T follicular helper cell (primary cell): ENCODE measurements at regions not wholly inside any gene's neighbourhood (a gene's known extent, or its start where the extent isn't known, plus 50 kb on each side); places are given as distances from the start of the nearest gene placed in this dataset.
"Not testable (repeated sequence)": the region's sequence is repeated elsewhere in the genome, so short reads cannot be mapped to it uniquely, and the experiment has no call there.

Experiments
- DNase-seq: peaks from one replicate; pipeline ENCODE4 v3.0.0-alpha.2; 2020; ENCODE audit warnings: low read depth

DNA sequence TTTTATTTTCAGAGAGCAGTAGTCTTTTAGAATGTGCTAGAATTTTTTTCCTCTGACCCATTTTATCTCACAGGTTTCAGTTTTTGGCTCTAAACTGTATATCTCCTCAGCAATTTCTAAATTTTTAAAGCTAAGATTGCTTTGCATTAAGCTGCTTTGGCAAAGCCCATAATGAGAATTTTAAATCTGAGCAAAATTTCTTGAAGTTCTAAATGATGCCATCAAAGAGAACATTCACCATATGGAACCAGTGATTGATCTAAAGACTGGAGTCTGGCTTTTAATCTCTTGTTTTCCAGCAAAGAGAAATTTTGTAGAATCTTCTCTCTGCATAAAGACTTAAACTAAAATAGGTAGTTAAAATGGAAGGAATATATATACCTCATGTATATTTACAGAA is 313.6 kb downstream of the TBC1D32 start:
- DNase-seq = no peak

DNA sequence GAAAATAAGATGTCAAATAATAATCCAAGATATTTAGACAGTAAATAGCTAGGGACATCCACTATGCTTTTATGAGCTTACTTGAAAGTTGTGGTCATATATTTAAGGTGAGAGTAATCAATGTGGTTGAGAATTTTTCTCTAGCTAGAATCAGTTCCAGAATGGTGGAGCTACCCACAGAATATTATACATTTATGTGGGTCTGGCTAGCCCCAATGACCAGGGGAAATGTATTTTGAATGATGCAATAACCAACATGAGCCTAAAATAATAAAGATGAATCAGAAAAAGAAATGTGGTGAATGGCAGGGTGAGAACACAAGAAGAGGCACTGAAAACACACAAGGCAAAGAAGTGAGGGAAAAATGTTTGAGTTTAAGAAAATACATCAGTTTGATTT is 325.7 kb downstream of the TBC1D32 start:
- DNase-seq = no peak

DNA sequence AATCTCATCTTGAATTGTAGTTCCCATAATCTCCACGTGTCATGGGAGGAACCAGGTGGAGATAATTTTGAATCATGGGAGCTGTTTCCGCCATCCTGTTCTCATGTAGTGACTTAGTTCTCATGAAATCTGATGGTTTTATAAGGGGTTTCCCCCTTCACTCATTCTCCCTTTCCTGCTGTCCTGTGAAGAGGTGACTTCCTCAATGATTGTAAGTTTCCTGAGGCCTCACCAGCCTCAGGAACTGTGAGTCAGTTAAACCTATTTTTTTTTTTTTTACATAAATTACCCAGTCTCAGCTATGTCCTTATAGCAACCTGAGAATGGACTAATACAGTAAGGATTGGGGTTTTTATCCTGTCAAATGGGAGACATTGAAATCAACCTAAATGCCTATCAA is 328.3 kb downstream of the TBC1D32 start:
- no peak for DNase-seq

DNA sequence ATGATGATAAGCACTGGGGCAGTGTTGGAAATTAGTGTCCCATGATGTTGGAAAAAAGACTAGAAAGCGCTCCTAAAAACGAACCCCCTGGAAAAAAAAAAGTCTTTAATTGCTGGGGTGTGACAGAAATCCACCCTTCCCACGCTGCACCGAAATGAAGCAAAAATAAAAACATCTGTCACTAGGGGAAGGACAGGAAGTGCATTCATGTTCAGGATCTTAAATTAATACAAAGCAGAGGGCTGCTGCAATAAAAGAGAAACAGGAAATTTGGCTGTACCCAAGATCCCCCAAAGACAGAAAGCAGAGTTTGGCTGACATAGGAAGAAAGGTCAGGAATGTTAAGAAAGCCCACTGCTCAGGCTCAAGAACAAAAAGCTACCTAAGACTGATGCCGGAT is 333.9 kb downstream of the TBC1D32 start:
- DNase-seq = no peak

DNA sequence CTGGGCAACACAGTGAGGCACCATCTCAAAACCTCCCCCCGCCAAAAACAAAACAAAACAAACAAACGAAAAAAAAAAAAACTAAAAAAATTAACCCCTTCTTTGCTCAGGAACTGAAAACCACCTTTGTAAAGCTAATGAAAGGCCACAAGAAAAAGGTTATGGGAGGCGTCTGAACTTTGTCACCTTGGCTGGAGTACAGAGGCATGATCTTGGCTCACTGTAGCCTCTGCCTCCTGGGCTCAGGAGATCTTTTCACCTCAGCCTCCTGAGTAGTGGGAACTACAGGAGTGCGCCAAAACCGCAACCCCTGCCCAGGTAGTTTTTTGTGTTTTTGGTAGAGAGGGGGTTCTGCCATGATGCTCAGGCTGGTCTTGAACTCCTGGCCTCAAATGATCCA is 337.9 kb downstream of the TBC1D32 start:
- no peak for DNase-seq

DNA sequence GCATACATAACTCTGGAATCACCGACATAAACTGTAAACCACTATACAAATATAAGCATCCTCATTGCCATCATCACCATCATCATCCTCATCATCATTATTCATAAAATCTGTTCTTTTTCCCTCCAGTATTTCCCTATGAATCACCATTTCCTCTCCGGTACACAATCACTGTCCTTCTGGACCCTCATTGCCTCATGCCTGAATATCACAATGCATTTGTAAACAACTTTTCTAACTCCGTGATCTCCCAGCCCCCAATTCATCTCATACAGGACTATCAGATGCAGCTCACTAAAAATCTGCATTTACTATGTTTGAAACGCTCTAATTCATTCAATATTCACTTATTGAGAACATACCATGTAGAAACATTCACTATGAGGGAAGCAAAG is 339.7 kb downstream of the TBC1D32 start:
- no peak for DNase-seq

DNA sequence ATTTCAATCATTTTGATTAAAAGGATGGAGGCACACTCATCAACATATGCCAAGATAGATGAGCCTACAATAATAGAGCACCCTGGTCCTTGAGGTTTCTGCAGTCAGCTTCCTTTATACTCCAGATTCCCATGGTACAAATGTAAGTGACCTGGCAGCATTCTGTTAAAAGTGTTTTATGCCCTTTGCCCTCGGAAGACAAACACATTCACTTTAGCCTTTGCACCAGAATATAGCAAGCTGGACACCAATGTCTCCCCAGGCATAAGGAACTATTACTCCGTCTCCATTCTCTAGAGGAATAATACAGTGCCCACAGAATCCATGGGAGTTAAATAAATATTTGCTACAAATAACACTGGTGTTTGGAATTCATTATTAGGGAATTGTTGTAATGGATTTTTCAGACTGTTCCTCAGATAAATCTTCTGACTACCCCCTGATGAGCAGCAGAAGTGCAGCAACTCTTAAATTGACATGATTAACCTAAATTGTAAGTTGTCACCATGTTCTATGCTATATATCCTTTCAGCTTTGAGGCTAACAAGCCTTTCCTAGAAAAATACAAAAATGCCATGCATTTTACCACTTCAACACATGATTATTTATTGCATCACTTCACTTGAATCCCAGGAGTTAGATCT is 340.2 kb downstream of the TBC1D32 start:
- no peak for DNase-seq

DNA sequence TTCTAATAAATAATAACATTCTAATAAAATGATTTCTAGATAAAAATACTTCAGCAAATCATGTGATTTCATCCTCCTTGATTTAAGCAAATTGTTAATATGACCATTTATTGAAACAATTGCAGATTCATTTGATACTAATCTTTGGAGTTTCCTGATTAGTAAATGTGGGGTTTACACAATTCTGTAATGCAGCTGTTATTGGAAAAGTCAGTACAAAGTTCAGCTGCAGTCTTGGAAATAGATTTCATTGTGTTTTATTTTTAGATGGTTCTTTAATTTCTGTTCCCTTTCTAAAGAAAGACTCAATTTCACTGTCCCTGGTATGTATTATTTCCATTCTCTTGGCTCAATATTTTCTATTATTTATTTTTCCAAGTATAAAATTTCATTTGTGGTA is 342.0 kb downstream of the TBC1D32 start:
- no peak for DNase-seq

DNA sequence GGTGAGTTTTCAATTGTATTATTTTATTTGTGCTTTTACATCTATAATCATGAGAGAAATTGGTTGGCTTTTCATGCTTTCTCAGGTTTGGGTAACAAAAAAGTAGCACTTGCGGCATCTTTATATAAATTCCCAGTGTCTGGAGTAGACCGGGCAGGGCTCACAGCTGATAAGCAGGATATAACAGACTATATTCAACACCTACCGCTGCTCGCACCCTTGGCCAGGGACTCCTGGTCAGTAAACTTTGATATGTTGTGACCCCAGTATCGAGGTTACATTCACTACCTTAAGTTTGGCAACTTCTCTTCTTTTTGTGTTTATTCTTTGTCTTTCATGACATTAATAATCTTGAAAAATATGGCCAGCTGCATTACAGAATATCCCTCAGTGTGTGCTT is 343.4 kb downstream of the TBC1D32 start:
- DNase-seq = no peak

DNA sequence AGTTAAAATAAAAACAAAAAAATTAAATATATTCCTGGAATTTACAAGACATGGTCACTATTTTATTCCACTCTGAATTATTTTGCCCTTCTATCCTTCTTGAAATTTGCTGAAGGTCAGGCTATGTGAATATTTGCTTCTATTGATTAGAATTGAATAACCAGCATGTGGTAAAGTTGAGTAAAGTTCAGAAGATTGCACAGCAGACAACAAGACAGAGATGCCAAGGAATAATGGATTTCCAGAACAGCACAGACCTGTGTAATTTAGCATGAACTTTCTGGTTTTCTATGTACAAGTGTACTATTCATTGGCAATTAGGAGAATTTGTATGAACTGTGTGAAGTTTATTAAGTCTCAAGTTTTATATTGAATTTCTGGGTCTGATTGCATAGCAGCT is 352.4 kb downstream of the TBC1D32 start:
- no peak for DNase-seq

DNA sequence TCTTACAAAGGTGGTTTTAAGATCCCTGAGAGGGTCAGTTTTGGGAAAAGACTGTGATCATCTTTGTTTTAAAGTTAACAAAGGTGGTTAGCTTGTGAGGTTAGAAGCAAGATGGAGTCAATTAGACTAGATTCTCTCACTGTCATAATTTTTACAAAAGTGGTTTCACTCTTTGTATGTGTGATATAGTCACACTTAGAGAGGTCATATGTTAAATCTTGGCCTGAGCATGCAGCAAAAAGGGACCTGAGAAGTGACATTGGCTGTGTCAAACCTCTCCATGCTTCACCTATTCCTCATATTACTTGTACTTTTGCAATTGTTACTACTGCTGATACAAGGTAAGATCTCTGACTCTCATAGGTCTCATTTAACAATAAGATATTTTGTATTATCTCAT is 368.0 kb downstream of the TBC1D32 start:
- DNase-seq = no peak

DNA sequence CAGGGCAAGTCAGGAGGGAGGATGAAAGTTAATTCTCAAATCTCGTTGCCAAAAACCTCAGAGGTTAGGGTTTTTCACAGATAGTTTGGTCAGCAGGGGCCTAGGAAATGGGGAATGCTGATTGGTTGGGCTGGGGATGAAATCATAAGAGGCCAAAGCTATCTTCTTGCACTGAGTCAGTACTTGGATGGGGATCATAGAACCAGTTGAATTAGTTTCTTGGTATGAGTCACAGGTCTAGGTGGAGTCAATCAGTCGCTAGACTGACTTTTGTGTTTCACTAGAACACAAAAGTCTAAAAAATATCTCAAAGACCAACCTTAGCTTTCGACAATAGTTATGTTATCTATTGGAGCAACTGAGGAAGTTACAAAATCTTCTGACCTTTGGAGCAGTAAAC is 368.5 kb downstream of the TBC1D32 start:
- no peak for DNase-seq

DNA sequence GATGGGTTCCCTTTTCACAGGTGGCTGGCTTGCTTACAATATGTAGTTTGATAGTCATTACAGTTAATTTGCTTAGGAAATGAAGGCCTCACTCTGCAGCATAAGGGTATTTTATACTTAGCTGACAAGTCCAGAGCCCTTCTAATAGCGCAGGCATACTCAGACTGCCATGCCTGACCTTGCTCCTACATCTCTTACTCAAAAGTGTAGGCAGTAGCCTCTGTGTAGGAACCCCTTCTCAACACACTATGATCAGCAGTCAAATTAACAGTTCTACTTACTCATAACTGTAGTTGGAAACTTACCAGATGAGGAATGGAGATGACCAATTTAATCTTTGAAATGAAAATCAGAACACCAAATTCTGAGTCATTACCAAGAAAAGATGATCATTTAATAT is 373.5 kb downstream of the TBC1D32 start:
- no peak for DNase-seq

DNA sequence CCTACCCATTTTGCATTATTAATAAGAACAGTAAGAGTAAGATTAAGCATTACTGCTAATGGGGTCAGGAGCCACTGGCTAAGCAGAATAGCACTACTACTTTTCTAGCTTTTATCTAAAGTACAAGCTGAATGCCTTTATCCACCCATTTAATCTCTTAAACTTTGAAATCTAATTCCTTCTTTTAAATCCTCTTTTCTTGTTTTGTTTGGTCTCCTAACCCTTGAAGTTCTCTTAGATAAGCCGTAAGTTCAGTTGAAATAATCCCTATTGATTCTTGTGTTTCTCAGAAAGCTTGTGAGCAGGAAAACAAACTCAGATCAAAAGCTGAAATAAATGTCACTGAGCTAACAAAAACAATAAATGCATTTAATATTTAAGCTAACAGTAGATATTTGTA is 380.2 kb downstream of the TBC1D32 start:
- DNase-seq = no peak

DNA sequence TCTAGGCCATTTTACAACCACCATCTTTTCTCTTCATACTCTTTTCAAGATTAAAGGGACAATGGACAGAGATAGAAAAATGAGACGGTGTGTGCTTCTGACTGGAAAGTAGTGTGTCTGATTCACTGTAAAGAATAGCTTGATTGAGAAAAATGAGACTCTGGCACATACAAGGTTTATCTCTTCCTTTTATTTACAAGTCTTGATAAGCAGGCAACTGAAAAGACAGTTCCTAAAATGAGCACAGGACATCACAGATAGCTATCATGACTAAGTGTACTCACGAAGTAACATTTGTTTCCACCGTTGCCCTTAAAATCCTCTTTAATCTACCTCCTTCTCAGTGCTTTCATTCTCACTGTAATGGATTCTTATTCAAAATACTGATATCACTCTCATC is 383.0 kb downstream of the TBC1D32 start:
- no peak for DNase-seq

DNA sequence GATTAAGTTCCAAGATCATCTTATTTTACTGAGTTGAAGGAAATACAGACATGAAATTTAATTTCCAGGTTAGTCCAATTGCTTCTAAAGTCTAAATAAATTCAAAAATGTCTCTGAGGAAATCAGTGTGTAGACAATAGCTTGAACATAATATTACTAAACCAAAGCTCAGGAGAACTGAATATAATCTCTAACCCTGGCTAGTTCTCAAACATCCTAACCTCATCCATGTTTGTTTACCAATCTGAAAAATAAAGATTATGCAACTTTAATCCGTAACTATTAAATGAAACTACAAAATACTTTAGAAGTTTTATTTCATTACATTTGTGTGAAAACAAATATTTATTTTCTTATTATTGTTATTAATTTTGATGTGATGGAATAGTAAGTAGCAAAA is 387.2 kb downstream of the TBC1D32 start:
- no peak for DNase-seq

DNA sequence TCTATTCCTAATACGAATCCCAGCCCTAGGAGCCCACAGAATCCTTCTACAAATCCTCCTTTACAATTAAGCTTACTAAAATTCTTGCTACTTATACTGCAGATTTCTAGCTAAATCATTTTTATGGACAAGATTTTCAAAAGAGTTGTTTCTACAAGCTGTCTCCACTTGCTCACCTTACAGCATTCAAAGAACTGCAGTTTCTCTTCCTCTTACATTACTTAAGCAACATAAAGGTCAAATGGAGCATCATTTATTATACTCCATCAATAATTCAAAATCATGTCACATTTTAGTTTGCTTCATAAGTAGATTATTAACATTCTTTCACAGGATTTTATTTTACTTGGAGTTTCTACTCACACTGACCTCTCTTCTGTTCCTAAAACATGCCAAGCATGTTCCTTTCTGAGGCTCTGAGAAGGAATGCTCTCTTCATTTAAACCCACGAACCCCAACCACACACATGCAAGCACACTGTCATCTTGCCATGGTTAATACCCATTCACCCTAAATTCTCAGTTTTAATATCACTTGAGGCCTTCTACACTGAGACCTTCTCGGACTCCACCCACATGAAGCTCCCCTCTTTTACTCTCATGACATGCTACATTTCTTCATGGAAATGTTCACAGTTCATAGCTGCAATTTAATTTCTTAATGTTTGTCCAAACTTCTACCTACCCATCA is 388.2 kb downstream of the TBC1D32 start:
- no peak for DNase-seq

DNA sequence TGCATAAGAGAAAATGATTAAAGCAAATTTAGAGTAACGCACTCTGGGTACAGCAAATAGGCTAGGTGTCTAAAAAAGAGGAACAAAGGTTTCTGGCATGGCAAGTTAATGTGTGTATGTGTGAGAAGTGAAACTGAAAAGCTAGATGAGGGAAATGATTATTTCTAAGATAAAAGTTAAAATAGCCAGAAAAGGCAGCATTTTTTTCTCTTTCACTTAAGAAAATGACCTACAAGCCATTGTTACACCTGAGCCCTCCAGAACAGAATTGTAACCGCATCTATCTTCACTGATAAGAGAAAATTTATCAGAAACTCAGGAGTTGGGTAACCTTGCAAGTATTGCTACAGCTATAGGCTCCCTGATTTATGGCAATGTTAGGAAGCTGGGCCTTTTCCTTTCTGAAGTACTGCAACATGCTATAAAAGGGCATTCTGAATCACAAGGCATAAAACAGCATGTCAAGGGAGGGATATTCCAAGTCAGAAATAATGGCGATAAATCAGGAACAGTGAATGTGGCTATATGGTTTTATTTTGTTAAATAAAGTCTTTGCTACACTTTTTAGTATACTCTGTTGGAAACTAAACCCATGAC is 395.3 kb downstream of the TBC1D32 start:
- no peak for DNase-seq

DNA sequence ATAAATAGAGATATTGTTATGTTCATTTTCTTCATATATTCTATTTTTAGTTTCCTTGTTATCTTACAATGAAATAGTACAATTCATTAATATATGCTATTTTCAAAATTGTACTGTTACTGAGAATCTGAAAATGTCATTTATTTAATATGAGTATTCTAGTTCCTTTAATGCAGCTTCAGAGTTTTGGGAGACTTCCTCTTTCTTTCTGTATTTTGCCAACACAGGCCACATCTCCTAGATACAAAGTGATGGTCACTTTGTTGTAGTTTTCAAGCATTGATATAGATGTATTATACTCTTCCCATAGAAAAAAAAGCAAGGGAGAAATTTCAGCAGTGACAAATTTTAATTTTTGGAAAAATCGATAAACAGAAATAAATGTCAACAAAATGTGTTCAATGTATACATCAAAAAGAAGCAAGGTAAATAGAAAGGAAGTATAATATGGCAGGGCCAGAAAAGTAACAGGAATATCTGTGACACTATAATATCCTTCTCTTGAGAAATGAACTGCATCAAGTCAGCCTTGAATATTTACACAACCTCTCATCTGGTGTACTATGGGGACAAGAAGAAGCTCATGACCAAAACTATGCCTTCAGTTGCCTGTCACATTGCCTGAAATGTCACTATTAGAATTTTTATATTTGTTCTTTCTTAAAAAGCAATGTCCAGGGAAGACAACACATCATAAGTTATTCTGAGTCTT is 396.0 kb downstream of the TBC1D32 start:
- DNase-seq = no peak

DNA sequence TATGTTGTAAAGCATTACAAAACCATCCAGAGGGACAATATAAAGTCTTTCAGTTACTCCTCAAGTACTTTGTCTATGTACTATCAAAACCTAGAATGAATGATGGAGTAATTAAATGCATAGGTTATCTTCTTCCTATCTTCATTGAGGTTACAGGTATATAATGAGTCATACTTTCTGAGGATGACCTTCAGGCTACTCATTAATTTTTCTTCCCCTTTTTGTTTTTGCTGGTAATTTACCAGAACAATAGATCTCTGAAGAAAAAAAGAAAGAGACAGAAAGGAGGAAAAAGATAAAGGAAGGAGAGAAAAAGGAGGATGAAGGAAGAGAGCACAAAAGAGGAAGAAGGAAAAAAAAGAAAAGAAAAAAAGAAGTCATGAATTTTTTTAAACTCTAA is 398.4 kb downstream of the TBC1D32 start:
- DNase-seq = no peak

DNA sequence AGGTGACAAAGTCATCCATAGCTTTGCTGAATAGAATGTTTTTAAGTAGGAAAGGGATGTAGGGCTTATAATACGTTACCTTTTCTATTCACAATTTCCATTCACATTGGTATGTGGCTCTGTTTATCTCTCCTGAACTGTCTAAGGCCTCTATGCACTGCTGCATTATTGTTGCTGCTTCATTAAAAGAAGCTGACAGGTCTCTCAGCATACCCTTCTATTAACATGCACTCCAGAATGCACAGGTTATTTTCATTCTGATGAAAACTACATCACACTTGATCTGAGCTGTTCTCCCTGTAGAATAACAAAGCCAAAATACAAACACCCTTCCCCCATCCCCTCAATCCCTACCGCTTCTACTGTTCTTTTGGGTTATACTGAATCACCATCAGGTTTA is 399.3 kb downstream of the TBC1D32 start:
- DNase-seq = no peak

DNA sequence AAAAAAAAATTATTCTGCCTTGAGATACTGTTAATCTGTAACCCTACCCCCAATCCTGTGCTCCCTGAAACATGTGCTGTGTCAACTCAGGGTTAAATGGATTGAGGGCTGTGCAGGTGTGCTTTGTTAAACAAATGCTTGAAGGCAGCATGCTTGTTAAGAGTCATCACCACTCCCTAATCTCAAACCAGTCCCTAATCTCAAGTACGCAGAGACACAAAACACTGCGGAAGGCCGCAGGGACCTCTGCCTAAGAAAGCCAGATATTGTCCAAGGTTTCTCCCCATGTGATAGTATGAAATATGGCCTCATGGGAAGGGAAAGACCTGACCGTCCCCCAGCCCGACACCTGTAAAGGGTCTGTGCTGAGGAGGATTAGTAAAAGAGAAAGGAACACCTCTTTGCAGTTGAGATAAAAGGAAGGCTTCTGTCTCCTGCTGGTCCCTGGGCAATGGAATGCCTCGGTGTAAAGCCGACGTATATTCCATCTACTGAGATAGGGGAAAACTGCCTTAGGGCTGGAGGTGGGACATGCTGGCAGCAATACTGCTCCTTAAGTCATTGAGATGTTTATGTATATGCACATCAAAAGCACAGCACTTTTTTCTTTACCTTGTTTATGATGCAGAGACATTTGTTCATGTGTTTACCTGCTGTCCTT is 402.6 kb downstream of the TBC1D32 start:
- not testable (repeated sequence) for DNase-seq

DNA sequence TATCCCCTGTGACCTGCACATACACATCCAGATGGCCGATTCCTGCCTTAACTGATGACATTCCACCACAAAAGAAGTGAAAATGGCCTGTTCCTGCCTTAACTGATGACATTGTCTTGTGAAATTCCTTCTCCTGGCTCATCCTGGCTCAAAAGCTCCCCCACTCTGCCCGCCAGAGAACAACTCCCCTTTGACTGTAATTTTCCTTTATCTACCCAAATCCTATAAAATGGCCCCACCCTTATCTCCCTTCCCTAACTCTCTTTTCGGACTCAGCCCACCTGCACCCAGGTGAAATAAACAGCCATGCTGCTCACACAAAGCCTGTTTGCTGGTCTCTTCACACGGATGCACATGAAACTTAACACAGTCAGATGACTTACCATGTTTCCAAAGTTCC is 403.8 kb downstream of the TBC1D32 start:
- DNase-seq = not testable (repeated sequence)
